ENCODE measurements at regions not wholly inside any gene's neighbourhood (a gene's known extent, or its start where the extent isn't known, plus 50 kb on each side); places are given as distances from the start of the nearest gene placed in this dataset.

DNA sequence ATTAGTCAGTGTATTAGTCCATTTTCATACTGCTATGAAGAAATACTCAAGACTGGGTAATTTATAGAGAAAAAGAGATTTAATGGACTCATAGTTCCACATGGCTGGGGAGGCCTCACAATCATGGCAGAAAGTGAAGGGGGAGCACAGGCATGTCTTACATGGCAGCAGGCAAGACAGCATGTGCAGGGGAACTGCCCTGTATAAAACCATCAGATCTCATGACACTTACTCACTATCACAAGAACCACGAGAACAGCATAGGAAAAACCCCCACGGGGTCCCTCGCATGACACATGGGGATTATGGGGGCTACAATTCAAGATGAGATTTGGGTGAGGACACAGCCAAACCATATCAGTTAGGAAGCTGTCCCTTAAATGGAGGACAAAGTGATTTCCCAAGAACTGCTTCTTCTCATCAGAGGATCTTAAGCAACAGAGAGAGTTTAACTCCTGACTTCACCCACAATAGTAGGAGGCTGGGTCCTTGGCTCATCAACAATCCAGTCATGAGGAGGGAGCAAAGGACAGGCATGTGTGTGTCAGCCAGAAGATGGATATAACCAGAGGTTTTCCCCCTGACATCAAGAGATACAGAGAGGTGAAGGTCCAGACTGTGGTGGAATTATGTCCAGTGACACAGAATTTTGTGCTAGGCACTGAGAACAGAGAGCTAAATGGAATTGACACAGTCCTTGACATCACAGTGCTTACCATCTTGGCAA, 203.8 kb upstream of the SH3BP4 start:
- TF ChIP-seq, protein P1, sequence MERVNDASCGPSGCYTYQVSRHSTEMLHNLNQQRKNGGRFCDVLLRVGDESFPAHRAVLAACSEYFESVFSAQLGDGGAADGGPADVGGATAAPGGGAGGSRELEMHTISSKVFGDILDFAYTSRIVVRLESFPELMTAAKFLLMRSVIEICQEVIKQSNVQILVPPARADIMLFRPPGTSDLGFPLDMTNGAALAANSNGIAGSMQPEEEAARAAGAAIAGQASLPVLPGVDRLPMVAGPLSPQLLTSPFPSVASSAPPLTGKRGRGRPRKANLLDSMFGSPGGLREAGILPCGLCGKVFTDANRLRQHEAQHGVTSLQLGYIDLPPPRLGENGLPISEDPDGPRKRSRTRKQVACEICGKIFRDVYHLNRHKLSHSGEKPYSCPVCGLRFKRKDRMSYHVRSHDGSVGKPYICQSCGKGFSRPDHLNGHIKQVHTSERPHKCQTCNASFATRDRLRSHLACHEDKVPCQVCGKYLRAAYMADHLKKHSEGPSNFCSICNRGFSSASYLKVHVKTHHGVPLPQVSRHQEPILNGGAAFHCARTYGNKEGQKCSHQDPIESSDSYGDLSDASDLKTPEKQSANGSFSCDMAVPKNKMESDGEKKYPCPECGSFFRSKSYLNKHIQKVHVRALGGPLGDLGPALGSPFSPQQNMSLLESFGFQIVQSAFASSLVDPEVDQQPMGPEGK (CRISPR knock-in tag; IDR thresholded peaks at IDR 0.05; ENCODE audit: borderline replicate concordance): no peak
- TF ChIP-seq PPARA (CRISPR knock-in tag; IDR thresholded peaks at IDR 0.05; ENCODE audit: borderline replicate concordance) (no peak), ISL1 (CRISPR knock-in tag; IDR thresholded peaks at IDR 0.05) (no peak), RARB (CRISPR knock-in tag; IDR thresholded peaks at IDR 0.05) (no peak), ZFP30 (CRISPR knock-in tag; IDR thresholded peaks at IDR 0.05) (no peak), OSR1 (CRISPR knock-in tag; IDR thresholded peaks at IDR 0.05) (no peak), SNAI2 (CRISPR knock-in tag; IDR thresholded peaks at IDR 0.05) (no peak), CSDC2 (CRISPR knock-in tag; IDR thresholded peaks at IDR 0.05) (no peak), ESRRG (CRISPR knock-in tag; IDR thresholded peaks at IDR 0.05) (no peak), ZC3H10 (CRISPR knock-in tag; IDR thresholded peaks at IDR 0.05) (no peak), TCF4 (CRISPR knock-in tag; IDR thresholded peaks at IDR 0.05; ENCODE audit: borderline replicate concordance) (no peak)
- TF ChIP-seq, protein P2, sequence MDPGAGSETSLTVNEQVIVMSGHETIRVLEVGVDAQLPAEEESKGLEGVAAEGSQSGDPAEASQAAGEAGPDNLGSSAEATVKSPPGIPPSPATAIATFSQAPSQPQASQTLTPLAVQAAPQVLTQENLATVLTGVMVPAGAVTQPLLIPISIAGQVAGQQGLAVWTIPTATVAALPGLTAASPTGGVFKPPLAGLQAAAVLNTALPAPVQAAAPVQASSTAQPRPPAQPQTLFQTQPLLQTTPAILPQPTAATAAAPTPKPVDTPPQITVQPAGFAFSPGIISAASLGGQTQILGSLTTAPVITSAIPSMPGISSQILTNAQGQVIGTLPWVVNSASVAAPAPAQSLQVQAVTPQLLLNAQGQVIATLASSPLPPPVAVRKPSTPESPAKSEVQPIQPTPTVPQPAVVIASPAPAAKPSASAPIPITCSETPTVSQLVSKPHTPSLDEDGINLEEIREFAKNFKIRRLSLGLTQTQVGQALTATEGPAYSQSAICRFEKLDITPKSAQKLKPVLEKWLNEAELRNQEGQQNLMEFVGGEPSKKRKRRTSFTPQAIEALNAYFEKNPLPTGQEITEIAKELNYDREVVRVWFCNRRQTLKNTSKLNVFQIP (CRISPR knock-in tag; IDR thresholded peaks at IDR 0.05; ENCODE audit: borderline replicate concordance, low read depth): no peak
- TF ChIP-seq, protein P3, sequence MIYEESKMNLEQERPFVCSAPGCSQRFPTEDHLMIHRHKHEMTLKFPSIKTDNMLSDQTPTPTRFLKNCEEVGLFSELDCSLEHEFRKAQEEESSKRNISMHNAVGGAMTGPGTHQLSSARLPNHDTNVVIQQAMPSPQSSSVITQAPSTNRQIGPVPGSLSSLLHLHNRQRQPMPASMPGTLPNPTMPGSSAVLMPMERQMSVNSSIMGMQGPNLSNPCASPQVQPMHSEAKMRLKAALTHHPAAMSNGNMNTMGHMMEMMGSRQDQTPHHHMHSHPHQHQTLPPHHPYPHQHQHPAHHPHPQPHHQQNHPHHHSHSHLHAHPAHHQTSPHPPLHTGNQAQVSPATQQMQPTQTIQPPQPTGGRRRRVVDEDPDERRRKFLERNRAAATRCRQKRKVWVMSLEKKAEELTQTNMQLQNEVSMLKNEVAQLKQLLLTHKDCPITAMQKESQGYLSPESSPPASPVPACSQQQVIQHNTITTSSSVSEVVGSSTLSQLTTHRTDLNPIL (CRISPR knock-in tag; IDR thresholded peaks at IDR 0.05; ENCODE audit: low read depth): no peak

All from SK-N-SH treated with all-trans-retinoic acid at 6 μM for 48 hours (cell line).